H1 (cell line): ENCODE measurements at regions not wholly inside any gene's neighbourhood (a gene's known extent, or its start where the extent isn't known, plus 50 kb on each side); places are given as distances from the start of the nearest gene placed in this dataset.
A peak's percentile ranks its signal among the peaks of the same experiment; 100 is the strongest.

Source experiments
- CTCF ChIA-PET: fragments of 300-600 bp; sonication (Branson Sonifier 250); formaldehyde crosslinking; loops from one replicate; lab custom pipeline; 2021; ENCODE audit not compliant: partially characterized antibody; lab: Charles Lee
- POLR2A ChIA-PET: fragments of 300-600 bp; sonication (Branson Sonifier 250); formaldehyde crosslinking; loops from one replicate; lab custom pipeline; 2021; ENCODE audit warnings: inconsistent platforms; ENCODE audit not compliant: partially characterized antibody; lab: Charles Lee
- DNase-seq, 2 experiments: peaks; one replicate each; pipeline versions ENCODE4 v3.0.0 to v3.0.0-alpha.2; 2010 to 2022; ENCODE audit warnings: low spot score in 2 of 2, low read depth in 1 of 2, mixed read lengths in 1 of 2
- FAIRE-seq: peaks from 2 replicates; lab custom pipeline; 2011; peaks lifted over from hg19 to GRCh38; lab: Jason Lieb, UNC
- H2AFZ ChIP-seq: 2 replicates; pipeline ENCODE4 v1.8.1; 2012; ENCODE audit warnings: low read length, inconsistent platforms
- H2AK5ac ChIP-seq: 2 replicates; pipeline ENCODE4 v1.6.1; 2013; ENCODE audit warnings: low read depth, low read length
- H2BK120ac ChIP-seq: replicated peaks from 2 replicates; pipeline ENCODE3; 2013; ENCODE audit warnings: low read depth, low read length, inconsistent platforms
- H2BK12ac ChIP-seq: 2 replicates; pipeline ENCODE4 v1.6.1; 2013; ENCODE audit warnings: low read depth, low read length
- H2BK15ac ChIP-seq: 2 replicates; pipeline ENCODE4 v1.6.1; 2013; ENCODE audit warnings: low read length
- H2BK20ac ChIP-seq: 2 replicates; pipeline ENCODE4 v1.6.1; 2013; ENCODE audit warnings: low read length
- H2BK5ac ChIP-seq: 2 replicates; pipeline ENCODE4 v1.6.1; 2013; ENCODE audit warnings: low read depth, low read length
- H3K14ac ChIP-seq: 2 replicates; pipeline ENCODE4 v1.6.1; 2013; ENCODE audit warnings: inconsistent platforms; ENCODE audit not compliant: insufficient read length
- H3K18ac ChIP-seq: 2 replicates; pipeline ENCODE4 v1.6.1; 2013; ENCODE audit warnings: low read length; ENCODE audit errors: extremely low read depth
- H3K23ac ChIP-seq: 2 replicates; pipeline ENCODE4 v1.6.1; 2013; ENCODE audit warnings: inconsistent platforms; ENCODE audit not compliant: insufficient read length
- H3K23me2 ChIP-seq: 2 replicates; pipeline ENCODE4 v1.6.1; 2013; ENCODE audit warnings: low read depth, low read length
- H3K27ac ChIP-seq: 2 replicates; pipeline ENCODE4 v1.6.1; 2011; ENCODE audit warnings: low read depth, low read length, inconsistent platforms
- H3K27me3 ChIP-seq, 4 experiments: replicated peaks in 1 of 4; 1 replicate in 1 of 4; 2 replicates in 3 of 4; pipeline versions ENCODE4 v1.6.1 to v1.8.1; 2011 to 2013; ENCODE audit warnings: low read length in 3 of 4, mild to moderate bottlenecking in 3 of 4, inconsistent platforms in 2 of 4, mixed read lengths in 2 of 4, moderate library complexity in 1 of 4; ENCODE audit not compliant: control insufficient read depth in 3 of 4, insufficient read depth in 3 of 4; ENCODE audit errors: extremely low read depth in 1 of 4
- H3K36me3 ChIP-seq, 4 experiments: 2 replicates each; pipeline versions ENCODE4 v1.6.1 to v1.8.1; 2011 to 2013; ENCODE audit warnings: mild to moderate bottlenecking in 4 of 4, low read length in 3 of 4, moderate library complexity in 2 of 4, control low read depth in 1 of 4, inconsistent platforms in 1 of 4; ENCODE audit not compliant: insufficient read depth in 4 of 4, control insufficient read depth in 2 of 4
- H3K4ac ChIP-seq: replicated peaks from 2 replicates; pipeline ENCODE3; 2013; ENCODE audit warnings: low read length, low read depth, mixed read lengths, inconsistent platforms; ENCODE audit not compliant: insufficient read length
- H3K4me1 ChIP-seq, 4 experiments: replicated peaks in 1 of 4; 1 replicate in 1 of 4; 2 replicates in 3 of 4; pipeline versions ENCODE4 v1.6.1 to v1.8.1; 2011 to 2013; ENCODE audit warnings: low read length in 3 of 4, inconsistent platforms in 2 of 4, mixed read lengths in 1 of 4; ENCODE audit not compliant: insufficient read depth in 4 of 4, control insufficient read depth in 3 of 4
- H3K4me2 ChIP-seq, 2 experiments: 2 replicates each; pipeline versions ENCODE4 v1.6.1 to v1.8.1; 2011 to 2013; ENCODE audit warnings: low read depth in 2 of 2, low read length in 2 of 2, control low read depth in 1 of 2, inconsistent platforms in 1 of 2, mild to moderate bottlenecking in 1 of 2; ENCODE audit not compliant: insufficient read depth in 1 of 2
- H3K4me3 ChIP-seq, 4 experiments: fragments of 200-600, 300-600 bp in 1 of 4; sonication (generic), shearing (Covaris generic), sonication (Bioruptor Twin) in 1 of 4; 2 replicates each; pipeline versions ENCODE4 v1.5.1 to v1.8.1; 2011 to 2016; ENCODE audit warnings: low read length in 4 of 4, low read depth in 3 of 4, control low read depth in 2 of 4, inconsistent platforms in 2 of 4, mild to moderate bottlenecking in 2 of 4, mixed read lengths in 1 of 4, moderate library complexity in 1 of 4; ENCODE audit not compliant: insufficient read depth in 2 of 4; ENCODE audit errors: extremely low read depth in 1 of 4
- H3K56ac ChIP-seq: replicated peaks from 2 replicates; pipeline ENCODE3; 2013; ENCODE audit warnings: low read depth, mild to moderate bottlenecking, mixed read lengths, low read length, inconsistent platforms; ENCODE audit not compliant: insufficient read length
- H3K79me1 ChIP-seq: 2 replicates; pipeline ENCODE4 v1.6.1; 2013; ENCODE audit warnings: low read depth, low read length, control low read depth
- H3K79me2 ChIP-seq, 2 experiments: 2 replicates each; pipeline versions ENCODE4 v1.6.1 to v1.8.1; 2012 to 2013; ENCODE audit warnings: low read length in 2 of 2, mild to moderate bottlenecking in 2 of 2, inconsistent platforms in 1 of 2; ENCODE audit not compliant: insufficient read depth in 2 of 2, control insufficient read depth in 1 of 2
- H3K9ac ChIP-seq, 4 experiments: replicated peaks in 1 of 4; 1 replicate in 1 of 4; 2 replicates in 3 of 4; pipeline versions ENCODE4 v1.6.1 to v1.8.1; 2011 to 2013; ENCODE audit warnings: low read depth in 3 of 4, low read length in 3 of 4, control low read depth in 2 of 4, mild to moderate bottlenecking in 2 of 4, moderate library complexity in 2 of 4, inconsistent platforms in 1 of 4; ENCODE audit errors: extremely low read depth in 1 of 4
- H3K9me3 ChIP-seq, 2 experiments: 2 replicates each; pipeline versions ENCODE4 v1.6.1 to v1.8.1; 2012 to 2013; ENCODE audit warnings: mild to moderate bottlenecking in 2 of 2, moderate library complexity in 2 of 2, control low read depth in 1 of 2, inconsistent platforms in 1 of 2, low read depth in 1 of 2, low read length in 1 of 2, mixed read lengths in 1 of 2; ENCODE audit not compliant: insufficient read depth in 2 of 2
- H4K20me1 ChIP-seq, 2 experiments: replicated peaks in 1 of 2; 2 replicates each; pipeline versions ENCODE3 to v1.8.1; 2011 to 2013; ENCODE audit warnings: inconsistent platforms in 2 of 2, low read length in 2 of 2, mild to moderate bottlenecking in 1 of 2; ENCODE audit not compliant: insufficient read depth in 2 of 2, control insufficient read depth in 1 of 2
- H4K5ac ChIP-seq: 2 replicates; pipeline ENCODE4 v1.6.1; 2013; ENCODE audit warnings: low read length, low read depth, mixed read lengths, inconsistent platforms; ENCODE audit not compliant: insufficient read length
- H4K8ac ChIP-seq: 2 replicates; pipeline ENCODE4 v1.8.0; 2013; ENCODE audit warnings: mild to moderate bottlenecking, moderate library complexity, low read length, inconsistent platforms; ENCODE audit not compliant: insufficient read depth; ENCODE audit errors: extremely low read depth
- H4K91ac ChIP-seq: replicated peaks from 2 replicates; pipeline ENCODE3; 2013; ENCODE audit warnings: low read length, mixed read lengths, inconsistent platforms; ENCODE audit not compliant: insufficient read length
- CTCF ChIP-seq, 3 experiments: IDR thresholded peaks; 1 replicate in 2 of 3; 2 replicates in 1 of 3; pipeline versions ENCODE4 v1.5.1 to v1.6.1; 2011; ENCODE audit warnings: low read length in 3 of 3, mild to moderate bottlenecking in 3 of 3, inconsistent platforms in 2 of 3, low read depth in 1 of 3, moderate library complexity in 1 of 3; ENCODE audit not compliant: insufficient read depth in 1 of 3; ENCODE audit errors: control extremely low read depth in 1 of 3
- FOSL1 ChIP-seq: IDR thresholded peaks from 2 replicates; pipeline ENCODE4 v1.6.1; 2011; ENCODE audit warnings: mild to moderate bottlenecking, low read depth, low read length, moderate library complexity; ENCODE audit not compliant: insufficient read depth
- HDAC2 ChIP-seq, 2 experiments: fragments of 300-600 bp in 1 of 2; sonication (generic) in 1 of 2; IDR thresholded peaks; 2 replicates each; pipeline ENCODE4 v1.6.1; 2011 to 2012; ENCODE audit warnings: low read depth in 2 of 2, low read length in 2 of 2, mild to moderate bottlenecking in 2 of 2, moderate library complexity in 2 of 2, borderline replicate concordance in 1 of 2, inconsistent platforms in 1 of 2
- POU5F1 ChIP-seq: IDR thresholded peaks from 2 replicates; pipeline ENCODE4 v1.6.1; 2011; ENCODE audit warnings: low read depth, mild to moderate bottlenecking, low read length, moderate library complexity
- RAD21 ChIP-seq, 2 experiments: IDR thresholded peaks in 1 of 2; conservative IDR thresholded peaks in 1 of 2; 2 replicates each; pipeline ENCODE4 v1.6.1; 2011; ENCODE audit warnings: low read depth in 2 of 2, low read length in 2 of 2, improper control_type of control experiment in 1 of 2, inconsistent platforms in 1 of 2, mild to moderate bottlenecking in 1 of 2, moderate library complexity in 1 of 2
- WGBS, 2 experiments: shearing (Covaris generic) in 1 of 2; methylation state at CpG; one replicate each; pipeline versions ENCODE4 v1.1.6 to v1.1.7; 2013 to 2015; ENCODE audit warnings: low lambda C conversion rate in 2 of 2, mixed read lengths in 2 of 2, inconsistent platforms in 1 of 2, low coverage in 1 of 2, missing lambda C conversion rate in 1 of 2; ENCODE audit not compliant: insufficient replicate concordance in 2 of 2, insufficient coverage in 1 of 2, insufficient read length in 1 of 2; ENCODE audit errors: extremely low coverage in 1 of 2, missing lambda C conversion rate in 1 of 2; 5-methylcytosine and 5-hydroxymethylcytosine counted together

GRCh38 chr10:130901311-130902165 is 410.0 kb downstream of the TCERG1L start:
- Histone ChIP-seq H3K4ac (no peak overlapping the region), H2BK120ac (no peak overlapping the region), H3K27me3 (no peaks in the 10 kb centered on the region), H3K23ac (no peak overlapping the region), H4K5ac (no peak overlapping the region), H3K36me3 (no peaks in the 10 kb centered on the region), H2AFZ (no peak overlapping the region), H3K27ac (no peak overlapping the region), H2BK5ac (no peak overlapping the region), H3K79me2 (no peaks in the 10 kb centered on the region), H3K9ac (no peak overlapping the region), H3K14ac (no peak overlapping the region), H4K20me1 (no peaks in the 10 kb centered on the region), H3K4me3 (no peak overlapping the region), H3K79me1 (no peaks in the 10 kb centered on the region), H3K56ac (no peak overlapping the region), H3K4me2 (no peak overlapping the region), H3K4me1 (no peaks in the 10 kb centered on the region), H2BK12ac (no peak overlapping the region), H2BK20ac (no peak overlapping the region), H3K18ac (no peak overlapping the region), H3K9me3 (no peaks in the 10 kb centered on the region), H2AK5ac (no peak overlapping the region), H4K91ac (no peak overlapping the region), H4K8ac (no peak overlapping the region), H2BK15ac (0 out of 2 replicates have a peak overlapping the region, but pooled peaks have one; percentile 18), H3K23me2 (no peaks in the 10 kb centered on the region)
- ChIA-PET CTCF (interaction anchor here (0.6 to 1.3 kb wide), 5 partner anchors 13 to 190 kb away, joined by 3 to 5 read pairs (median 3); no protein-coding TSS in a partner anchor), POLR2A (no interaction called here)
- 83% methylated on average over 15 of the region's 15 CpGs; no CpG with 5 or more reads in 1 of the 2 experiments for WGBS, 2 experiments
- FAIRE-seq = no peak
- DNase-seq = no peak
- TF ChIP-seq RAD21 (IDR thresholded peaks at IDR 0.05 in 1 of 2, conservative IDR thresholded peaks at IDR 0.05 in 1 of 2; ENCODE audit: low read depth in 2 of 2, low read length in 2 of 2) (peak; percentile 43 to 72; a peak in 3 of 4 replicates), CTCF (IDR thresholded peaks at IDR 0.05; ENCODE audit: control extremely low read depth in 1 of 3, insufficient read depth in 1 of 3, low read depth in 1 of 3, low read length in 3 of 3) (peak; percentile 39 to 63 (median 58)), FOSL1 (no peak), HDAC2 (IDR thresholded peaks at IDR 0.05; ENCODE audit: borderline replicate concordance in 1 of 2, low read depth in 2 of 2, low read length in 2 of 2) (no peak), POU5F1 (no peak)
